B cell (primary cell): ENCODE measurements at regions not wholly inside any gene's neighbourhood (a gene's known extent, or its start where the extent isn't known, plus 50 kb on each side); places are given as distances from the start of the nearest gene placed in this dataset.

ENCODE experiments used
- ATAC-seq: fragments of 200-7000 bp; cut with Tn5 transposase; one replicate; pipeline ENCODE4 v1.10.0; 2021; ENCODE audit warnings: low read depth, mild to moderate bottlenecking, moderate number of reproducible peaks, moderate library complexity
- CTCF ChIA-PET: fragments of 350-600 bp; sonication (Branson Sonifier 250); formaldehyde crosslinking; loops from one replicate; lab custom pipeline; 2021; ENCODE audit warnings: antibody characterized with exemption, inconsistent platforms; lab: Charles Lee
- POLR2A ChIA-PET: fragments of 350-600 bp; sonication (Branson Sonifier 250); formaldehyde crosslinking; loops from one replicate; lab custom pipeline; 2021; ENCODE audit warnings: antibody characterized with exemption; lab: Charles Lee
- DNase-seq: peaks from one replicate; pipeline ENCODE4 v3.0.0; 2013
- H2AFZ ChIP-seq: 2 replicates; pipeline ENCODE4 v1.6.1; 2012; ENCODE audit warnings: mild to moderate bottlenecking, low read depth, low read length; ENCODE audit not compliant: insufficient read depth, poor library complexity, severe bottlenecking
- H3K27ac ChIP-seq, 2 donors: 1 replicate in 1 of 2; 2 replicates in 1 of 2; pipeline ENCODE4 v1.5.1; 2012 to 2013; ENCODE audit warnings: low read length in 2 of 2, mild to moderate bottlenecking in 2 of 2, moderate library complexity in 1 of 2
- H3K27me3 ChIP-seq, 4 experiments: fragments of 200-600 bp in 1 of 4; sonication (generic) in 1 of 4; replicated peaks in 1 of 4; 1 replicate in 2 of 4; 2 replicates in 2 of 4; pipeline versions ENCODE4 v1.6.1 to v1.7.0; 2013 to 2016; ENCODE audit warnings: low read length in 3 of 4, mild to moderate bottlenecking in 2 of 4, mixed read lengths in 1 of 4, moderate library complexity in 1 of 4; ENCODE audit not compliant: insufficient read depth in 4 of 4, control insufficient read depth in 3 of 4; ENCODE audit errors: control extremely low read depth in 1 of 4
- H3K36me3 ChIP-seq, 2 experiments: replicated peaks in 1 of 2; 1 replicate in 1 of 2; 2 replicates in 1 of 2; pipeline versions ENCODE4 v1.6.1 to v1.7.1; 2013; ENCODE audit warnings: low read length in 1 of 2; ENCODE audit not compliant: insufficient read depth in 2 of 2, control insufficient read depth in 1 of 2; ENCODE audit errors: control extremely low read depth in 1 of 2, extremely low read depth in 1 of 2
- H3K4me1 ChIP-seq, 2 donors: fragments of 200-600 bp in 1 of 2; sonication (generic) in 1 of 2; 1 replicate in 1 of 2; 2 replicates in 1 of 2; pipeline versions ENCODE4 v1.5.1 to v1.6.1; 2013 to 2017; ENCODE audit warnings: low read length in 2 of 2; ENCODE audit not compliant: control insufficient read depth in 2 of 2, insufficient read depth in 2 of 2
- H3K4me2 ChIP-seq: replicated peaks from 2 replicates; pipeline ENCODE3; 2012; ENCODE audit warnings: mild to moderate bottlenecking, low read depth, low read length; ENCODE audit not compliant: poor library complexity, severe bottlenecking
- H3K4me3 ChIP-seq, 5 experiments: fragments of 200-600 bp in 1 of 5; sonication (generic) in 1 of 5; 1 replicate in 3 of 5; 2 replicates in 2 of 5; pipeline versions ENCODE4 v1.5.1 to v1.7.0; 2011 to 2016; ENCODE audit warnings: low read length in 4 of 5, mild to moderate bottlenecking in 4 of 5, low read depth in 2 of 5, control low read depth in 1 of 5, moderate library complexity in 1 of 5; ENCODE audit not compliant: insufficient read depth in 1 of 5; ENCODE audit errors: control extremely low read depth in 1 of 5, extremely low read depth in 1 of 5
- H3K79me2 ChIP-seq: fragments of 200-600 bp; sonication (generic); one replicate; pipeline ENCODE4 v1.6.0; 2016; ENCODE audit warnings: low read length; ENCODE audit not compliant: control insufficient read depth, insufficient read depth
- H3K9ac ChIP-seq: fragments of 200-600 bp; sonication (generic); 2 replicates; pipeline ENCODE4 v1.6.1; 2017; ENCODE audit warnings: mild to moderate bottlenecking, low read length, moderate library complexity
- H3K9me3 ChIP-seq, 3 donors: one replicate each; pipeline versions ENCODE4 v1.6.1 to v1.7.1; 2013; ENCODE audit warnings: low read length in 2 of 3; ENCODE audit not compliant: control insufficient read depth in 2 of 3, insufficient read depth in 1 of 3; ENCODE audit errors: control extremely low read depth in 1 of 3
- H4K20me1 ChIP-seq: 2 replicates; pipeline ENCODE4 v1.6.0; 2012; ENCODE audit warnings: mild to moderate bottlenecking, low read length; ENCODE audit not compliant: insufficient read depth, control insufficient read depth, poor library complexity, severe bottlenecking
- H3K27ac Mint-ChIP-seq: one replicate; pipeline ENCODE4 v1.8.0; 2021; ENCODE audit warnings: mixed read lengths
- H3K27me3 Mint-ChIP-seq: one replicate; pipeline ENCODE4 v1.8.0; 2021; ENCODE audit warnings: mixed read lengths
- H3K4me1 Mint-ChIP-seq: one replicate; pipeline ENCODE4 v1.8.0; 2021; ENCODE audit warnings: mixed read lengths
- H3K4me3 Mint-ChIP-seq: one replicate; pipeline ENCODE4 v1.8.0; 2021; ENCODE audit warnings: mixed read lengths
- H3K9me3 Mint-ChIP-seq: one replicate; pipeline ENCODE4 v1.8.0; 2022; ENCODE audit warnings: mixed read lengths; ENCODE audit not compliant: insufficient read depth
- CTCF ChIP-seq: fragments of 200-600 bp; IDR thresholded peaks from one replicate; pipeline ENCODE4 v1.8.0; 2022; ENCODE audit warnings: antibody characterized with exemption, mild to moderate bottlenecking
- EZH2 ChIP-seq: IDR thresholded peaks from 2 replicates; pipeline ENCODE4 v1.6.1; 2012; ENCODE audit warnings: borderline replicate concordance, low read depth, mild to moderate bottlenecking, moderate library complexity, low read length; ENCODE audit not compliant: insufficient read depth, poor library complexity, severe bottlenecking
- WGBS: methylation state at CpG from one replicate; pipeline ENCODE4 v1.1.5; 2013; ENCODE audit warnings: missing lambda C conversion rate; ENCODE audit not compliant: insufficient coverage; 5-methylcytosine and 5-hydroxymethylcytosine counted together
- intact Hi-C: fragments of 100-400 bp; cut with micrococcal nuclease; formaldehyde crosslinking; loops from one replicate; pipeline ENCODE4 v1.10.0; 2022

- no peaks in the 10 kb centered on the region for H4K20me1 ChIP-seq
- H3K9me3 ChIP-seq, result peaks cover 0 to 16% (median 10%) of the 10 kb centered on the region in 3 donors
- TF ChIP-seq EZH2, result no peak
- intact Hi-C loops, result no loop called here
- Mint-ChIP-seq H3K4me1 (peaks cover 8% of the 10 kb centered on the region), H3K27ac (no peak overlapping the region), H3K4me3 (no peak overlapping the region), H3K9me3 (peaks cover 8% of the 10 kb centered on the region), H3K27me3 (peaks cover 18% of the 10 kb centered on the region)
- H2AFZ ChIP-seq, result no peak overlapping the region
- H3K4me1 ChIP-seq, result peaks cover 0 to 7% of the 10 kb centered on the region in 2 donors
- no CpG with 5 or more reads among the region's 3 CpGs for WGBS
- H3K4me3 ChIP-seq, result no peak overlapping the region
- H3K27me3 ChIP-seq, result peaks cover 0 to 8% (median 2%) of the 10 kb centered on the region in 4 experiments
- DNase-seq (no peak), ATAC-seq (no peak)
- no peak overlapping the region for H3K4me2 ChIP-seq
- no peaks in the 10 kb centered on the region for H3K79me2 ChIP-seq
- POLR2A ChIA-PET, result no interaction called here
- H3K27ac ChIP-seq, result no peak overlapping the region
- H3K36me3 ChIP-seq, result no peaks in the 10 kb centered on the region
- CTCF ChIA-PET, result interaction anchor here (1.5 kb wide), 1 partner anchor 71 kb away, joined by 4 read pairs; no protein-coding TSS in a partner anchor
- H3K9ac ChIP-seq, result no peak overlapping the region
Measured at GRCh38 chr9:124120272-124120671, 108.7 kb downstream of the LHX2 start.

GRCh38 chr9:124121725-124122124, 110.2 kb downstream of the LHX2 start:
- Histone ChIP-seq H3K27me3 (peaks cover 0 to 6% (median 2%) of the 10 kb centered on the region in 4 experiments), H2AFZ (no peak overlapping the region), H3K36me3 (no peaks in the 10 kb centered on the region), H3K27ac (no peak overlapping the region), H3K79me2 (no peaks in the 10 kb centered on the region), H3K4me3 (no peak overlapping the region), H3K4me1 (peaks cover 0 to 11% of the 10 kb centered on the region in 2 donors), H4K20me1 (no peaks in the 10 kb centered on the region), H3K4me2 (no peak overlapping the region), H3K9ac (no peak overlapping the region), H3K9me3 (peaks cover 0 to 13% (median 7%) of the 10 kb centered on the region in 3 donors)
- intact Hi-C loops, result no loop called here
- POLR2A ChIA-PET, result no interaction called here
- DNase-seq, result no peak
- H3K4me3 Mint-ChIP-seq, result no peak overlapping the region
- CTCF ChIA-PET, result interaction anchor here (0.7 to 2.9 kb wide), 8 partner anchors 70 to 273 kb away, joined by 3 to 16 read pairs (median 4); no protein-coding TSS in a partner anchor
- H3K9me3 Mint-ChIP-seq, result peaks cover 4% of the 10 kb centered on the region
- no peak for TF ChIP-seq EZH2
- TF ChIP-seq CTCF, result no peak
- no peak overlapping the region for H3K27ac Mint-ChIP-seq
- WGBS, result no CpG with 5 or more reads among the region's 1 CpG
- ATAC-seq, result no peak
- H3K4me1 Mint-ChIP-seq, result peaks cover 9% of the 10 kb centered on the region
- H3K27me3 Mint-ChIP-seq, result peaks cover 8% of the 10 kb centered on the region
